ENCODE measurements at regions not wholly inside any gene's neighbourhood (a gene's known extent, or its start where the extent isn't known, plus 50 kb on each side); places are given as distances from the start of the nearest gene placed in this dataset.

- Histone ChIP-seq H3K27me3 (no peaks in the 10 kb centered on the region), H3K9me3 (no peaks in the 10 kb centered on the region)
- 84 to 89% methylated on average over 3 of the region's 3 CpGs for WGBS, 2 donors
Observed at GRCh38 chr14:53655080-53655785, 301.4 kb downstream of the BMP4 start.

GRCh38 chr14:53652068-53652467 lies 304.6 kb downstream of the BMP4 start:
- no peak for DNase-seq (ENCODE audit: low spot score in 2 of 2)
- H3K4me1 ChIP-seq, result no peaks in the 10 kb centered on the region
- H3K27me3 ChIP-seq, result no peaks in the 10 kb centered on the region
- H3K36me3 ChIP-seq, result no peaks in the 10 kb centered on the region
- no peak overlapping the region for H3K27ac ChIP-seq
- WGBS, 2 donors, result 79 to 81% methylated on average over 1 of the region's 1 CpG
- TF ChIP-seq, protein P1, sequence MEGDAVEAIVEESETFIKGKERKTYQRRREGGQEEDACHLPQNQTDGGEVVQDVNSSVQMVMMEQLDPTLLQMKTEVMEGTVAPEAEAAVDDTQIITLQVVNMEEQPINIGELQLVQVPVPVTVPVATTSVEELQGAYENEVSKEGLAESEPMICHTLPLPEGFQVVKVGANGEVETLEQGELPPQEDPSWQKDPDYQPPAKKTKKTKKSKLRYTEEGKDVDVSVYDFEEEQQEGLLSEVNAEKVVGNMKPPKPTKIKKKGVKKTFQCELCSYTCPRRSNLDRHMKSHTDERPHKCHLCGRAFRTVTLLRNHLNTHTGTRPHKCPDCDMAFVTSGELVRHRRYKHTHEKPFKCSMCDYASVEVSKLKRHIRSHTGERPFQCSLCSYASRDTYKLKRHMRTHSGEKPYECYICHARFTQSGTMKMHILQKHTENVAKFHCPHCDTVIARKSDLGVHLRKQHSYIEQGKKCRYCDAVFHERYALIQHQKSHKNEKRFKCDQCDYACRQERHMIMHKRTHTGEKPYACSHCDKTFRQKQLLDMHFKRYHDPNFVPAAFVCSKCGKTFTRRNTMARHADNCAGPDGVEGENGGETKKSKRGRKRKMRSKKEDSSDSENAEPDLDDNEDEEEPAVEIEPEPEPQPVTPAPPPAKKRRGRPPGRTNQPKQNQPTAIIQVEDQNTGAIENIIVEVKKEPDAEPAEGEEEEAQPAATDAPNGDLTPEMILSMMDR (IDR thresholded peaks at IDR 0.05), result no peak
- TF ChIP-seq POLR2A (IDR thresholded peaks at IDR 0.05) (no peak), EP300 (IDR thresholded peaks at IDR 0.05) (no peak)
- no peak overlapping the region for H3K4me3 ChIP-seq
- H3K9me3 ChIP-seq, result no peaks in the 10 kb centered on the region

More at GRCh38 chr14:53655080-53655785, 301.4 kb downstream of the BMP4 start:
- Histone ChIP-seq H3K27ac (no peak overlapping the region), H3K36me3 (no peaks in the 10 kb centered on the region), H3K4me3 (no peak overlapping the region), H3K4me1 (no peaks in the 10 kb centered on the region)
- TF ChIP-seq, protein P1 (IDR thresholded peaks at IDR 0.05), result no peak
- no peak for TF ChIP-seq EP300 (IDR thresholded peaks at IDR 0.05)
- no peak for TF ChIP-seq POLR2A (IDR thresholded peaks at IDR 0.05)
- no peak for DNase-seq (ENCODE audit: low spot score in 2 of 2)

- no peak overlapping the region for H3K4me3 ChIP-seq
- H3K9me3 ChIP-seq, result no peaks in the 10 kb centered on the region
- WGBS, 2 donors, result 76 to 88% methylated on average over 3 of the region's 3 CpGs
- no peaks in the 10 kb centered on the region for H3K36me3 ChIP-seq
- H3K4me1 ChIP-seq, result no peaks in the 10 kb centered on the region
- DNase-seq (ENCODE audit: low spot score in 2 of 2), result no peak
- no peak overlapping the region for H3K27ac ChIP-seq
- no peaks in the 10 kb centered on the region for H3K27me3 ChIP-seq
- TF ChIP-seq POLR2A (IDR thresholded peaks at IDR 0.05), result no peak
- no peak for TF ChIP-seq EP300 (IDR thresholded peaks at IDR 0.05)
- TF ChIP-seq, protein P1 (IDR thresholded peaks at IDR 0.05), result no peak
Observed at GRCh38 chr14:53651096-53651740, 305.4 kb downstream of the BMP4 start.

DNA sequence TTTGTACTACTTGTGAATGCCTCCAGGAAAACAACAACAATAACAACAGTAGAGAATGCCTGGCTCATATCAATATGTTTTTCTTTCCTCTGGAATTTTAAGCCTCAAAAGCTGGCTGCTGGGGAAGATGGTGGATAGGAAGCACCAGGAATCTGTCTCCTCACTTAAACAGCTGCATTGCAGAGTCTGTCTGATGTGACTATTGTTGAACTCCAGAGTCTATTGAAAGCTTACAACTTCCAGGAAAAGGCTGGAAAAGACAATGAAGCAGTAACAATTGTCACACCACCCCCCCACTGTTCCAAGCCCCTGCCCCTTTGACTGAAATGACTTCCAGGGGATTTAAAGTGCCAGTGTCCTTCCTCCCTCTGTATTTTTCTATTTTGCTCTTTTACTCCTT lies 309.7 kb downstream of the BMP4 start:
- no peaks in the 10 kb centered on the region for H3K36me3 ChIP-seq
- no peak overlapping the region for H3K27ac ChIP-seq
- DNase-seq (ENCODE audit: low spot score in 2 of 2), result no peak
- no peaks in the 10 kb centered on the region for H3K9me3 ChIP-seq
- H3K4me1 ChIP-seq, result no peaks in the 10 kb centered on the region
- TF ChIP-seq POLR2A (IDR thresholded peaks at IDR 0.05) (no peak), EP300 (IDR thresholded peaks at IDR 0.05) (no peak)
- TF ChIP-seq, protein P1 (IDR thresholded peaks at IDR 0.05), result no peak
- H3K4me3 ChIP-seq, result no peak overlapping the region
- H3K27me3 ChIP-seq, result no peaks in the 10 kb centered on the region

DNA sequence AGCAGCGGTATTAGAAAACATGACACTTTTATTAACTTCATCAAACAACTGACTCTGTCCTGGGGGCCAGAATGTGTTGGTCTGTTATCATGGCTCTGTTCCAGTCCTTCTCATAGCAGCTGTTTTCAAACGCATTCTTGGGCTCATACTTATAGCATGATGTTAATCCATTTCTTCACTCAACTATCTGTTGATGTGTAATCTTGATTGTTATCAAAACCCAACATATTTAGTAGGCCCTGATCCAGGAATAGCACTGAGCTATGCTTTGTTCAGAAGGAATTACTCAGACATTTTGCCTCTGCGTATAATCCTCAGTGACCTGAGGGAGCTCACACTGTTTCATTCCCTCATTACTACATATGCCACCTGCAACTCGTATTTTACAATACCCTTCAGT lies 315.9 kb downstream of the BMP4 start:
- WGBS, 2 donors, result 49 to 53% methylated on average over 4 of the region's 4 CpGs
- Histone ChIP-seq H3K27ac (no peak overlapping the region), H3K4me1 (peaks cover 0 to 3% (median 0%) of the 10 kb centered on the region in 4 donors), H3K4me3 (no peak overlapping the region), H3K27me3 (no peaks in the 10 kb centered on the region), H3K36me3 (no peaks in the 10 kb centered on the region), H3K9me3 (no peaks in the 10 kb centered on the region)
- DNase-seq (ENCODE audit: low spot score in 2 of 2), result no peak
- TF ChIP-seq POLR2A (IDR thresholded peaks at IDR 0.05), result no peak
- TF ChIP-seq EP300 (IDR thresholded peaks at IDR 0.05), result no peak
- TF ChIP-seq, protein P1 (IDR thresholded peaks at IDR 0.05), result no peak
